Neural progenitor cell (in vitro differentiated cells): ENCODE measurements at regions not wholly inside any gene's neighbourhood (a gene's known extent, or its start where the extent isn't known, plus 50 kb on each side); places are given as distances from the start of the nearest gene placed in this dataset.

Source experiments
- EZH2 ChIP-seq: fragments of 200-600 bp; sonication (generic); IDR thresholded peaks from 2 replicates; pipeline ENCODE4 v1.6.1; 2017; ENCODE audit warnings: antibody characterized with exemption, mild to moderate bottlenecking, moderate library complexity
- EZH2phosphoT487 ChIP-seq: fragments of 200-600 bp; sonication (generic); IDR thresholded peaks from 2 replicates; pipeline ENCODE4 v1.6.1; 2017; ENCODE audit warnings: antibody characterized with exemption
- TF ChIP-seq, protein P1 (sequence below): fragments of 200-600 bp; sonication (generic); IDR thresholded peaks from 2 replicates; pipeline ENCODE4 v1.5.1; 2017; ENCODE audit warnings: antibody characterized with exemption, mild to moderate bottlenecking

GRCh38 chr9:99666571-99666970 lies 155.1 kb upstream of the NR4A3 start:
- TF ChIP-seq, protein P1, sequence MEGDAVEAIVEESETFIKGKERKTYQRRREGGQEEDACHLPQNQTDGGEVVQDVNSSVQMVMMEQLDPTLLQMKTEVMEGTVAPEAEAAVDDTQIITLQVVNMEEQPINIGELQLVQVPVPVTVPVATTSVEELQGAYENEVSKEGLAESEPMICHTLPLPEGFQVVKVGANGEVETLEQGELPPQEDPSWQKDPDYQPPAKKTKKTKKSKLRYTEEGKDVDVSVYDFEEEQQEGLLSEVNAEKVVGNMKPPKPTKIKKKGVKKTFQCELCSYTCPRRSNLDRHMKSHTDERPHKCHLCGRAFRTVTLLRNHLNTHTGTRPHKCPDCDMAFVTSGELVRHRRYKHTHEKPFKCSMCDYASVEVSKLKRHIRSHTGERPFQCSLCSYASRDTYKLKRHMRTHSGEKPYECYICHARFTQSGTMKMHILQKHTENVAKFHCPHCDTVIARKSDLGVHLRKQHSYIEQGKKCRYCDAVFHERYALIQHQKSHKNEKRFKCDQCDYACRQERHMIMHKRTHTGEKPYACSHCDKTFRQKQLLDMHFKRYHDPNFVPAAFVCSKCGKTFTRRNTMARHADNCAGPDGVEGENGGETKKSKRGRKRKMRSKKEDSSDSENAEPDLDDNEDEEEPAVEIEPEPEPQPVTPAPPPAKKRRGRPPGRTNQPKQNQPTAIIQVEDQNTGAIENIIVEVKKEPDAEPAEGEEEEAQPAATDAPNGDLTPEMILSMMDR: no peak
- no peak for TF ChIP-seq EZH2
- TF ChIP-seq EZH2phosphoT487: no peak
